Liver (tissue), 8 donors: ENCODE measurements at regions not wholly inside any gene's neighbourhood (a gene's known extent, or its start where the extent isn't known, plus 50 kb on each side); places are given as distances from the start of the nearest gene placed in this dataset.

ENCODE experiments used
- DNase-seq: peaks from one replicate; pipeline ENCODE4 v3.0.0-alpha.2; 2017; ENCODE audit warnings: low spot score
- H3K27ac ChIP-seq, 2 donors: one replicate each; pipeline ENCODE4 v1.7.0; 2013; ENCODE audit warnings: inconsistent platforms in 2 of 2, low read length in 2 of 2, control low read depth in 1 of 2, low read depth in 1 of 2, mild to moderate bottlenecking in 1 of 2
- H3K27me3 ChIP-seq, 4 donors: one replicate each; pipeline versions ENCODE4 v1.6.1 to v1.7.0; 2013; ENCODE audit warnings: low read length in 3 of 4, inconsistent platforms in 1 of 4, mild to moderate bottlenecking in 1 of 4, moderate library complexity in 1 of 4; ENCODE audit not compliant: control insufficient read depth in 4 of 4, insufficient read depth in 4 of 4
- H3K36me3 ChIP-seq, 4 donors: one replicate each; pipeline versions ENCODE4 v1.6.1 to v1.7.0; 2013; ENCODE audit warnings: low read length in 3 of 4, mild to moderate bottlenecking in 3 of 4, low read depth in 1 of 4, moderate library complexity in 1 of 4; ENCODE audit not compliant: control insufficient read depth in 4 of 4, insufficient read depth in 3 of 4
- H3K4me1 ChIP-seq, 4 donors: one replicate each; pipeline versions ENCODE4 v1.6.1 to v1.7.0; 2013; ENCODE audit warnings: low read length in 3 of 4, mild to moderate bottlenecking in 3 of 4, moderate library complexity in 1 of 4; ENCODE audit not compliant: control insufficient read depth in 4 of 4, insufficient read depth in 4 of 4
- H3K4me3 ChIP-seq, 3 donors: one replicate each; pipeline versions ENCODE4 v1.6.1 to v1.7.0; 2013; ENCODE audit warnings: low read length in 3 of 3, control low read depth in 1 of 3, low read depth in 1 of 3, mild to moderate bottlenecking in 1 of 3
- H3K9ac ChIP-seq, 2 donors: one replicate each; pipeline ENCODE4 v1.7.0; 2013; ENCODE audit warnings: low read length in 2 of 2, mild to moderate bottlenecking in 2 of 2, moderate library complexity in 2 of 2, control low read depth in 1 of 2, low read depth in 1 of 2
- H3K9me3 ChIP-seq, 4 donors: one replicate each; pipeline versions ENCODE4 v1.6.1 to v1.7.0; 2013; ENCODE audit warnings: low read length in 3 of 4; ENCODE audit not compliant: control insufficient read depth in 4 of 4
- ATF3 ChIP-seq: IDR thresholded peaks from 2 replicates; pipeline ENCODE4 v1.6.1; 2016; ENCODE audit warnings: antibody characterized with exemption
- EGR1 ChIP-seq, 2 donors: IDR thresholded peaks; 2 replicates each; pipeline ENCODE4 v1.6.1; 2016 to 2018; ENCODE audit warnings: antibody characterized with exemption in 2 of 2, low read depth in 2 of 2
- FOXA1 ChIP-seq: IDR thresholded peaks from 2 replicates; pipeline ENCODE4 v1.6.1; 2016; ENCODE audit warnings: antibody characterized with exemption
- FOXA2 ChIP-seq: IDR thresholded peaks from 2 replicates; pipeline ENCODE4 v1.6.1; 2016; ENCODE audit warnings: antibody characterized with exemption
- GABPA ChIP-seq, 2 donors: IDR thresholded peaks in 1 of 2; conservative IDR thresholded peaks in 1 of 2; 2 replicates each; pipeline ENCODE4 v1.6.1; 2016; ENCODE audit warnings: antibody characterized with exemption in 2 of 2, mild to moderate bottlenecking in 1 of 2, moderate library complexity in 1 of 2
- HNF4A ChIP-seq, 2 donors: conservative IDR thresholded peaks; 2 replicates each; pipeline ENCODE4 v1.6.1; 2016; ENCODE audit warnings: antibody characterized with exemption in 2 of 2, mild to moderate bottlenecking in 2 of 2
- HNF4G ChIP-seq: IDR thresholded peaks from 2 replicates; pipeline ENCODE4 v1.6.1; 2016; ENCODE audit warnings: antibody characterized with exemption
- JUND ChIP-seq, 2 donors: IDR thresholded peaks; 2 replicates each; pipeline ENCODE4 v1.6.1; 2016; ENCODE audit warnings: antibody characterized with exemption in 2 of 2
- MAX ChIP-seq: IDR thresholded peaks from 2 replicates; pipeline ENCODE4 v1.6.1; 2016; ENCODE audit warnings: antibody characterized with exemption
- NR2F2 ChIP-seq: IDR thresholded peaks from 2 replicates; pipeline ENCODE4 v1.6.1; 2016; ENCODE audit warnings: antibody characterized with exemption
- RAD21 ChIP-seq, 2 donors: IDR thresholded peaks; 2 replicates each; pipeline ENCODE4 v1.6.1; 2016; ENCODE audit warnings: antibody characterized with exemption in 2 of 2, mild to moderate bottlenecking in 2 of 2
- REST ChIP-seq: IDR thresholded peaks from 2 replicates; pipeline ENCODE4 v1.6.1; 2016; ENCODE audit warnings: antibody characterized with exemption, mild to moderate bottlenecking
- RXRA ChIP-seq, 2 donors: IDR thresholded peaks; 2 replicates each; pipeline ENCODE4 v1.6.1; 2017 to 2018; ENCODE audit warnings: antibody characterized with exemption in 2 of 2, mild to moderate bottlenecking in 1 of 2
- SP1 ChIP-seq: IDR thresholded peaks from 2 replicates; pipeline ENCODE4 v1.6.1; 2018; ENCODE audit warnings: antibody characterized with exemption, mild to moderate bottlenecking
- TAF1 ChIP-seq: conservative IDR thresholded peaks from 2 replicates; pipeline ENCODE4 v1.6.1; 2016; ENCODE audit warnings: antibody characterized with exemption, mild to moderate bottlenecking
- YY1 ChIP-seq: IDR thresholded peaks from 2 replicates; pipeline ENCODE4 v1.6.1; 2016; ENCODE audit warnings: antibody characterized with exemption, mild to moderate bottlenecking
- ZBTB33 ChIP-seq: IDR thresholded peaks from 2 replicates; pipeline ENCODE4 v1.6.1; 2016; ENCODE audit warnings: antibody characterized with exemption
- WGBS: extraction: QIAGEN DNeasy Blood & Tissue Kit; methylation state at CpG from one replicate; pipeline ENCODE4 v1.1.7; 2013; 5-methylcytosine and 5-hydroxymethylcytosine counted together
- TF ChIP-seq, protein P1 (sequence below): fragments of 150-350 bp; IDR thresholded peaks from 2 replicates; pipeline ENCODE4 v1.5.1; 2017; ENCODE audit warnings: improper control_type of control experiment, low read depth, low read length; ENCODE audit not compliant: missing input control
- donor health status: healthy.
- donor health status: healthy.
- donor health status: healthy.
- donor health status: healthy.
- donor health status: healthy.

GRCh38 chr6:44682987-44683779 lies 295.7 kb downstream of the CDC5L start:
- Histone ChIP-seq H3K27me3 (no peaks in the 10 kb centered on the region), H3K36me3 (no peaks in the 10 kb centered on the region), H3K4me3 (no peak overlapping the region), H3K9ac (no peak overlapping the region), H3K9me3 (peaks cover 0 to 1% (median 0%) of the 10 kb centered on the region in 4 donors), H3K27ac (no peak overlapping the region), H3K4me1 (no peaks in the 10 kb centered on the region)
- peak; percentile 4 for DNase-seq
- WGBS = 83% methylated on average over 13 of the region's 13 CpGs
- TF ChIP-seq ZBTB33 (no peak), TAF1 (no peak), ATF3 (no peak), RAD21 (IDR thresholded peaks at IDR 0.05) (no peak), REST (no peak), EGR1 (IDR thresholded peaks at IDR 0.05; ENCODE audit: low read depth in 2 of 2) (no peak), SP1 (no peak), JUND (IDR thresholded peaks at IDR 0.05) (no peak), FOXA1 (no peak), GABPA (IDR thresholded peaks at IDR 0.05 in 1 of 2, conservative IDR thresholded peaks at IDR 0.05 in 1 of 2) (no peak), NR2F2 (no peak), HNF4G (no peak), FOXA2 (no peak), YY1 (no peak), HNF4A (conservative IDR thresholded peaks at IDR 0.05) (no peak), RXRA (IDR thresholded peaks at IDR 0.05) (no peak), MAX (no peak)
- TF ChIP-seq, protein P1, sequence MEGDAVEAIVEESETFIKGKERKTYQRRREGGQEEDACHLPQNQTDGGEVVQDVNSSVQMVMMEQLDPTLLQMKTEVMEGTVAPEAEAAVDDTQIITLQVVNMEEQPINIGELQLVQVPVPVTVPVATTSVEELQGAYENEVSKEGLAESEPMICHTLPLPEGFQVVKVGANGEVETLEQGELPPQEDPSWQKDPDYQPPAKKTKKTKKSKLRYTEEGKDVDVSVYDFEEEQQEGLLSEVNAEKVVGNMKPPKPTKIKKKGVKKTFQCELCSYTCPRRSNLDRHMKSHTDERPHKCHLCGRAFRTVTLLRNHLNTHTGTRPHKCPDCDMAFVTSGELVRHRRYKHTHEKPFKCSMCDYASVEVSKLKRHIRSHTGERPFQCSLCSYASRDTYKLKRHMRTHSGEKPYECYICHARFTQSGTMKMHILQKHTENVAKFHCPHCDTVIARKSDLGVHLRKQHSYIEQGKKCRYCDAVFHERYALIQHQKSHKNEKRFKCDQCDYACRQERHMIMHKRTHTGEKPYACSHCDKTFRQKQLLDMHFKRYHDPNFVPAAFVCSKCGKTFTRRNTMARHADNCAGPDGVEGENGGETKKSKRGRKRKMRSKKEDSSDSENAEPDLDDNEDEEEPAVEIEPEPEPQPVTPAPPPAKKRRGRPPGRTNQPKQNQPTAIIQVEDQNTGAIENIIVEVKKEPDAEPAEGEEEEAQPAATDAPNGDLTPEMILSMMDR = no peak
